HCT116 (cell line): ENCODE measurements at regions not wholly inside any gene's neighbourhood (a gene's known extent, or its start where the extent isn't known, plus 50 kb on each side); places are given as distances from the start of the nearest gene placed in this dataset.

Source experiments
- ATAC-seq: fragments of 200-7000 bp; cut with Tn5 transposase; 2 replicates; pipeline ENCODE4 v1.9.1; 2020; ENCODE audit warnings: mild to moderate bottlenecking, moderate library complexity
- BruUV-seq: library from RNA; stranded (reverse); fragments of 400-500 nt; replicated peaks from 2 replicates; lab custom pipeline; 2021; lab: Mats Ljungman, UMichigan
- CTCF ChIA-PET: fragments of 300-600 bp; sonication (Branson Sonifier 250); formaldehyde crosslinking; loops from one replicate; lab custom pipeline; 2021; ENCODE audit warnings: antibody characterized with exemption; lab: Charles Lee
- POLR2A ChIA-PET: fragments of 300-600, 350-600 bp; sonication (Branson Sonifier 250); formaldehyde crosslinking; loops from one replicate; lab custom pipeline; 2021; ENCODE audit warnings: antibody characterized with exemption; lab: Charles Lee
- RAD21 ChIA-PET, 2 experiments: fragments of 300-600 bp; sonication (Branson Sonifier 250); formaldehyde crosslinking; loops; one replicate each; lab custom pipeline; 2023; ENCODE audit warnings: low total read pairs in 2 of 2; ENCODE audit not compliant: uncharacterized antibody in 2 of 2, unreplicated experiment in 2 of 2, low non-redundant PET in 1 of 2; lab: Charles Lee
- DNase-seq: peaks from one replicate; pipeline ENCODE4 v3.0.0-alpha.2; 2010; ENCODE audit warnings: low read depth, low spot score
- H2AFZ ChIP-seq: fragments of 200-600 bp; shearing (Covaris generic), sonication (generic); 2 replicates; pipeline ENCODE4 v1.6.1; 2017; ENCODE audit warnings: low read depth, mixed run types, mixed read lengths, antibody characterized with exemption, low read length; ENCODE audit not compliant: poor library complexity, severe bottlenecking
- H3K27ac ChIP-seq: 2 replicates; pipeline ENCODE4 v1.5.1; 2012; ENCODE audit warnings: low read depth, low read length
- H3K27me3 ChIP-seq: fragments of 200-600 bp; sonication (generic); 2 replicates; pipeline ENCODE4 v1.6.1; 2016; ENCODE audit warnings: mixed run types, low read length, mixed read lengths; ENCODE audit not compliant: insufficient read depth
- H3K36me3 ChIP-seq, 2 experiments: fragments of 200-500 bp in 1 of 2; fragments of 200-600 bp in 1 of 2; sonication (Bioruptor generic) in 1 of 2; sonication (generic) in 1 of 2; 2 replicates each; pipeline versions ENCODE4 v1.5.1 to v1.6.1; 2014 to 2016; ENCODE audit warnings: low read length in 2 of 2, inconsistent platforms in 1 of 2, mixed read lengths in 1 of 2, mixed run types in 1 of 2; ENCODE audit not compliant: insufficient read depth in 2 of 2, control insufficient read depth in 1 of 2
- H3K4me1 ChIP-seq, 2 experiments: fragments of 200-600 bp in 1 of 2; sonication (generic) in 1 of 2; 2 replicates each; pipeline versions ENCODE4 v1.5.1 to v1.6.1; 2012 to 2017; ENCODE audit warnings: low read length in 2 of 2, inconsistent platforms in 1 of 2, mild to moderate bottlenecking in 1 of 2, mixed read lengths in 1 of 2, mixed run types in 1 of 2, moderate library complexity in 1 of 2; ENCODE audit not compliant: insufficient read depth in 2 of 2, control insufficient read depth in 1 of 2
- H3K4me2 ChIP-seq: fragments of 200-600 bp; sonication (generic); 2 replicates; pipeline ENCODE4 v1.6.1; 2017; ENCODE audit warnings: mixed run types, low read length, mixed read lengths
- H3K4me3 ChIP-seq, 2 experiments: fragments of 200-600 bp in 1 of 2; sonication (generic) in 1 of 2; replicated peaks in 1 of 2; 2 replicates each; pipeline ENCODE4 v1.5.1; 2011 to 2016; ENCODE audit warnings: low read length in 2 of 2, control low read depth in 1 of 2, low read depth in 1 of 2, mild to moderate bottlenecking in 1 of 2, mixed read lengths in 1 of 2, mixed run types in 1 of 2
- H3K79me2 ChIP-seq: fragments of 200-600 bp; sonication (generic); 2 replicates; pipeline ENCODE4 v1.6.1; 2017; ENCODE audit warnings: mild to moderate bottlenecking, mixed run types, low read length, moderate library complexity, mixed read lengths; ENCODE audit not compliant: insufficient read depth
- H3K9ac ChIP-seq: fragments of 200-600 bp; sonication (generic); 2 replicates; pipeline ENCODE4 v1.6.1; 2016; ENCODE audit warnings: low read length, mixed read lengths
- H3K9me2 ChIP-seq: fragments of 200-600 bp; sonication (generic), shearing (Covaris generic); 2 replicates; pipeline ENCODE4 v1.6.1; 2017; ENCODE audit warnings: mixed run types, mild to moderate bottlenecking, moderate library complexity; ENCODE audit not compliant: insufficient read depth
- H3K9me3 ChIP-seq, 2 experiments: fragments of 200-500 bp in 1 of 2; fragments of 200-600 bp in 1 of 2; sonication (Bioruptor generic) in 1 of 2; sonication (generic) in 1 of 2; 2 replicates each; pipeline ENCODE4 v1.6.1; 2014 to 2017; ENCODE audit warnings: low read length in 2 of 2, mixed read lengths in 2 of 2, inconsistent platforms in 1 of 2, low read depth in 1 of 2, mild to moderate bottlenecking in 1 of 2, mixed run types in 1 of 2, moderate library complexity in 1 of 2; ENCODE audit not compliant: control insufficient read depth in 1 of 2, insufficient read depth in 1 of 2
- H4K20me1 ChIP-seq: fragments of 200-600 bp; sonication (generic), shearing (Covaris generic); 2 replicates; pipeline ENCODE4 v1.6.1; 2017; ENCODE audit warnings: mixed run types, mild to moderate bottlenecking, moderate library complexity; ENCODE audit not compliant: insufficient read depth
- CBX3 ChIP-seq: IDR thresholded peaks from 2 replicates; pipeline ENCODE4 v1.6.1; 2012; ENCODE audit warnings: low read depth
- CEBPB ChIP-seq: IDR thresholded peaks from 2 replicates; pipeline ENCODE4 v1.6.1; 2012; ENCODE audit warnings: low read depth
- EZH2 ChIP-seq: fragments of 200-600 bp; sonication (generic); IDR thresholded peaks from 2 replicates; pipeline ENCODE4 v1.6.1; 2017; ENCODE audit warnings: antibody characterized with exemption, mixed run types
- EZH2phosphoT487 ChIP-seq: fragments of 200-600 bp; IDR thresholded peaks from 2 replicates; pipeline ENCODE4 v1.6.1; 2018; ENCODE audit warnings: antibody characterized with exemption, borderline replicate concordance
- RAD21 ChIP-seq: IDR thresholded peaks from 2 replicates; pipeline ENCODE4 v1.6.1; 2012; ENCODE audit warnings: low read depth, mild to moderate bottlenecking
- SIN3A ChIP-seq: IDR thresholded peaks from 2 replicates; pipeline ENCODE4 v1.6.1; 2012; ENCODE audit warnings: low read depth
- SP1 ChIP-seq: IDR thresholded peaks from 2 replicates; pipeline ENCODE4 v1.6.1; 2012; ENCODE audit warnings: low read depth
- SRF ChIP-seq: IDR thresholded peaks from 2 replicates; pipeline ENCODE4 v1.6.1; 2012; ENCODE audit warnings: low read depth
- TCF7L2 ChIP-seq: IDR thresholded peaks from 2 replicates; pipeline ENCODE4 v1.7.0; 2011; ENCODE audit warnings: borderline replicate concordance, inconsistent platforms; ENCODE audit not compliant: insufficient read depth, insufficient read length; ENCODE audit errors: extremely low read depth
- YY1 ChIP-seq: IDR thresholded peaks from 2 replicates; pipeline ENCODE4 v1.6.1; 2011; ENCODE audit warnings: low read length, low read depth, moderate library complexity, mild to moderate bottlenecking; ENCODE audit not compliant: insufficient replicate concordance; ENCODE audit errors: extremely low read depth
- ZFX ChIP-seq: fragments of 450-650 bp; IDR thresholded peaks from 2 replicates; pipeline ENCODE4 v1.6.1; 2017
- ZNF274 ChIP-seq: fragments of 200-500 bp; sonication (Bioruptor generic); IDR thresholded peaks from 2 replicates; pipeline ENCODE4 v1.6.1; 2014; ENCODE audit warnings: mild to moderate bottlenecking, low read depth, low read length, inconsistent platforms
- intact Hi-C: fragments of 100-400 bp; cut with micrococcal nuclease; formaldehyde crosslinking; loops from 2 replicates; pipeline ENCODE4 v1.10.0; 2022
- TF ChIP-seq, protein P1 (sequence below): IDR thresholded peaks from 2 replicates; pipeline ENCODE4 v1.6.1; 2012; ENCODE audit warnings: low read depth
- TF ChIP-seq, protein P2 (sequence below): IDR thresholded peaks from 2 replicates; pipeline ENCODE4 v1.6.1; 2012
- TF ChIP-seq, protein P3 (sequence below), 3 experiments: fragments of 200-600 bp in 1 of 3; sonication (generic) in 1 of 3; IDR thresholded peaks in 2 of 3; conservative IDR thresholded peaks in 1 of 3; 2 replicates each; pipeline ENCODE4 v1.5.1; 2012 to 2017; ENCODE audit warnings: low read depth in 2 of 3, low read length in 2 of 3, antibody characterized with exemption in 1 of 3, borderline replicate concordance in 1 of 3, control low read depth in 1 of 3, mild to moderate bottlenecking in 1 of 3, mixed read lengths in 1 of 3, mixed run types in 1 of 3, moderate library complexity in 1 of 3; ENCODE audit not compliant: insufficient read depth in 1 of 3

DNA sequence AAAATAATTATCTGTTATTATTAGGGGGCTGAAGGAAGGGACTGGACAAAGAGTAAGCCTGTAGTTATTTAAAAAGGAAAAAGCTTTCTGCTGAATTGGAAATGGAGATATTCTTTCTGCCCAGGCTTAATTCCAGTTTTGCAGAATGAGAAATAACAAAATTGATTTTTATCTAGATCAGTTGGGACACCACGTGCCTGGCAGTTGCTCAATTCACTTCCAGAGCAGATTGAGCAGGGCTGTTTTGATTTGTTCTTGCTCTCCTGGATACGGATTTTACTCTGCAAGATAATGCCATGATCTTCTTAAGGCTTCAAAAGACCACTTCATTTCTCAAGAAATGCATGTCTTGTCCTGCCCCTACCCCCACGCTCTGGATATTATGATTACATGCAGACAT, 524.3 kb downstream of the TCERG1L start:
- CTCF ChIA-PET: no interaction called here

More for the DNA sequence above, 524.3 kb downstream of the TCERG1L start:
- intact Hi-C loops: no loop called here
- no TSS peak for BruUV-seq
- H4K20me1 ChIP-seq: no peaks in the 10 kb centered on the region
- H2AFZ ChIP-seq: no peak overlapping the region
- no peak overlapping the region for H3K4me2 ChIP-seq
- no peaks in the 10 kb centered on the region for H3K79me2 ChIP-seq
- H3K9me3 ChIP-seq: no peaks in the 10 kb centered on the region
- H3K36me3 ChIP-seq: no peaks in the 10 kb centered on the region
- POLR2A ChIA-PET: no interaction called here
- RAD21 ChIA-PET: no interaction called here
- H3K27ac ChIP-seq: no peak overlapping the region
- DNase-seq (no peak), ATAC-seq (no peak)
- no peak overlapping the region for H3K9ac ChIP-seq
- no peaks in the 10 kb centered on the region for H3K27me3 ChIP-seq
- no peaks in the 10 kb centered on the region for H3K9me2 ChIP-seq
- TF ChIP-seq EZH2 (no peak), RAD21 (no peak), CBX3 (no peak), YY1 (no peak), EZH2phosphoT487 (no peak), ZNF274 (no peak), SIN3A (no peak), CEBPB (no peak), SRF (no peak), ZFX (no peak), SP1 (no peak), TCF7L2 (no peak)
- TF ChIP-seq, protein P1, sequence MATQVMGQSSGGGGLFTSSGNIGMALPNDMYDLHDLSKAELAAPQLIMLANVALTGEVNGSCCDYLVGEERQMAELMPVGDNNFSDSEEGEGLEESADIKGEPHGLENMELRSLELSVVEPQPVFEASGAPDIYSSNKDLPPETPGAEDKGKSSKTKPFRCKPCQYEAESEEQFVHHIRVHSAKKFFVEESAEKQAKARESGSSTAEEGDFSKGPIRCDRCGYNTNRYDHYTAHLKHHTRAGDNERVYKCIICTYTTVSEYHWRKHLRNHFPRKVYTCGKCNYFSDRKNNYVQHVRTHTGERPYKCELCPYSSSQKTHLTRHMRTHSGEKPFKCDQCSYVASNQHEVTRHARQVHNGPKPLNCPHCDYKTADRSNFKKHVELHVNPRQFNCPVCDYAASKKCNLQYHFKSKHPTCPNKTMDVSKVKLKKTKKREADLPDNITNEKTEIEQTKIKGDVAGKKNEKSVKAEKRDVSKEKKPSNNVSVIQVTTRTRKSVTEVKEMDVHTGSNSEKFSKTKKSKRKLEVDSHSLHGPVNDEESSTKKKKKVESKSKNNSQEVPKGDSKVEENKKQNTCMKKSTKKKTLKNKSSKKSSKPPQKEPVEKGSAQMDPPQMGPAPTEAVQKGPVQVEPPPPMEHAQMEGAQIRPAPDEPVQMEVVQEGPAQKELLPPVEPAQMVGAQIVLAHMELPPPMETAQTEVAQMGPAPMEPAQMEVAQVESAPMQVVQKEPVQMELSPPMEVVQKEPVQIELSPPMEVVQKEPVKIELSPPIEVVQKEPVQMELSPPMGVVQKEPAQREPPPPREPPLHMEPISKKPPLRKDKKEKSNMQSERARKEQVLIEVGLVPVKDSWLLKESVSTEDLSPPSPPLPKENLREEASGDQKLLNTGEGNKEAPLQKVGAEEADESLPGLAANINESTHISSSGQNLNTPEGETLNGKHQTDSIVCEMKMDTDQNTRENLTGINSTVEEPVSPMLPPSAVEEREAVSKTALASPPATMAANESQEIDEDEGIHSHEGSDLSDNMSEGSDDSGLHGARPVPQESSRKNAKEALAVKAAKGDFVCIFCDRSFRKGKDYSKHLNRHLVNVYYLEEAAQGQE: no peak
- TF ChIP-seq, protein P2, sequence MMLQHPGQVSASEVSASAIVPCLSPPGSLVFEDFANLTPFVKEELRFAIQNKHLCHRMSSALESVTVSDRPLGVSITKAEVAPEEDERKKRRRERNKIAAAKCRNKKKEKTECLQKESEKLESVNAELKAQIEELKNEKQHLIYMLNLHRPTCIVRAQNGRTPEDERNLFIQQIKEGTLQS: no peak
- TF ChIP-seq, protein P3, sequence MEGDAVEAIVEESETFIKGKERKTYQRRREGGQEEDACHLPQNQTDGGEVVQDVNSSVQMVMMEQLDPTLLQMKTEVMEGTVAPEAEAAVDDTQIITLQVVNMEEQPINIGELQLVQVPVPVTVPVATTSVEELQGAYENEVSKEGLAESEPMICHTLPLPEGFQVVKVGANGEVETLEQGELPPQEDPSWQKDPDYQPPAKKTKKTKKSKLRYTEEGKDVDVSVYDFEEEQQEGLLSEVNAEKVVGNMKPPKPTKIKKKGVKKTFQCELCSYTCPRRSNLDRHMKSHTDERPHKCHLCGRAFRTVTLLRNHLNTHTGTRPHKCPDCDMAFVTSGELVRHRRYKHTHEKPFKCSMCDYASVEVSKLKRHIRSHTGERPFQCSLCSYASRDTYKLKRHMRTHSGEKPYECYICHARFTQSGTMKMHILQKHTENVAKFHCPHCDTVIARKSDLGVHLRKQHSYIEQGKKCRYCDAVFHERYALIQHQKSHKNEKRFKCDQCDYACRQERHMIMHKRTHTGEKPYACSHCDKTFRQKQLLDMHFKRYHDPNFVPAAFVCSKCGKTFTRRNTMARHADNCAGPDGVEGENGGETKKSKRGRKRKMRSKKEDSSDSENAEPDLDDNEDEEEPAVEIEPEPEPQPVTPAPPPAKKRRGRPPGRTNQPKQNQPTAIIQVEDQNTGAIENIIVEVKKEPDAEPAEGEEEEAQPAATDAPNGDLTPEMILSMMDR (IDR thresholded peaks at IDR 0.05 in 2 of 3, conservative IDR thresholded peaks at IDR 0.05 in 1 of 3; ENCODE audit: borderline replicate concordance in 1 of 3, insufficient read depth in 1 of 3, low read depth in 2 of 3, low read length in 2 of 3): no peak
- no peak overlapping the region for H3K4me3 ChIP-seq
- H3K4me1 ChIP-seq: no peaks in the 10 kb centered on the region
